ENCODE measurements at regions not wholly inside any gene's neighbourhood (a gene's known extent, or its start where the extent isn't known, plus 50 kb on each side); places are given as distances from the start of the nearest gene placed in this dataset.

DNA sequence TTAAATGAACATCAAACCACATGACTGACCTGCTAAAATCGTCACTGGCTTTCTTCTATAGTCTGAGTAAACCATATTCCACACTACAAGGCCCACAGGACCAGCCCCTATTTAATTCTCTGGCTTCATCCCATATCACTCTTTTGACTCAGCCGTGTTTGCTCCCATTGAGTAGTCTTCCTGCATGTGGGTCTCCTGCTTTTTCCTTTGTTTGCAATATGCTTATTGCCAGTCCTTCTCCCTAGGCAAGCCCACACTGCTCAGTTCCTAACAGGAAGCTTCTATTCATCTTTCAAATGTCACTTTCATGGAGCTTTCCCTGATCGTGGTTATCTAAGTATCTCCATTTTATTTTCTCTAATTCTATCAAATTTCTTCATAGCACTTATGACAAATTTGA, 329.6 kb downstream of the RAPGEF2 start:
- no peak for DNase-seq (ENCODE audit: low spot score)
- TF ChIP-seq, protein P1, sequence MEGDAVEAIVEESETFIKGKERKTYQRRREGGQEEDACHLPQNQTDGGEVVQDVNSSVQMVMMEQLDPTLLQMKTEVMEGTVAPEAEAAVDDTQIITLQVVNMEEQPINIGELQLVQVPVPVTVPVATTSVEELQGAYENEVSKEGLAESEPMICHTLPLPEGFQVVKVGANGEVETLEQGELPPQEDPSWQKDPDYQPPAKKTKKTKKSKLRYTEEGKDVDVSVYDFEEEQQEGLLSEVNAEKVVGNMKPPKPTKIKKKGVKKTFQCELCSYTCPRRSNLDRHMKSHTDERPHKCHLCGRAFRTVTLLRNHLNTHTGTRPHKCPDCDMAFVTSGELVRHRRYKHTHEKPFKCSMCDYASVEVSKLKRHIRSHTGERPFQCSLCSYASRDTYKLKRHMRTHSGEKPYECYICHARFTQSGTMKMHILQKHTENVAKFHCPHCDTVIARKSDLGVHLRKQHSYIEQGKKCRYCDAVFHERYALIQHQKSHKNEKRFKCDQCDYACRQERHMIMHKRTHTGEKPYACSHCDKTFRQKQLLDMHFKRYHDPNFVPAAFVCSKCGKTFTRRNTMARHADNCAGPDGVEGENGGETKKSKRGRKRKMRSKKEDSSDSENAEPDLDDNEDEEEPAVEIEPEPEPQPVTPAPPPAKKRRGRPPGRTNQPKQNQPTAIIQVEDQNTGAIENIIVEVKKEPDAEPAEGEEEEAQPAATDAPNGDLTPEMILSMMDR (IDR thresholded peaks at IDR 0.05), result no peak
- Mint-ChIP-seq H3K27ac (ENCODE audit: unreplicated experiment) (no peak overlapping the region), H3K27me3 (ENCODE audit: low read depth) (no peaks in the 10 kb centered on the region), H3K4me3 (ENCODE audit: unreplicated experiment) (no peak overlapping the region), H3K4me1 (ENCODE audit: low read depth) (peaks cover 48% of the 10 kb centered on the region), H3K9me3 (ENCODE audit: low read depth) (no peaks in the 10 kb centered on the region), H3K36me3 (ENCODE audit: low read depth) (no peaks in the 10 kb centered on the region)

DNA sequence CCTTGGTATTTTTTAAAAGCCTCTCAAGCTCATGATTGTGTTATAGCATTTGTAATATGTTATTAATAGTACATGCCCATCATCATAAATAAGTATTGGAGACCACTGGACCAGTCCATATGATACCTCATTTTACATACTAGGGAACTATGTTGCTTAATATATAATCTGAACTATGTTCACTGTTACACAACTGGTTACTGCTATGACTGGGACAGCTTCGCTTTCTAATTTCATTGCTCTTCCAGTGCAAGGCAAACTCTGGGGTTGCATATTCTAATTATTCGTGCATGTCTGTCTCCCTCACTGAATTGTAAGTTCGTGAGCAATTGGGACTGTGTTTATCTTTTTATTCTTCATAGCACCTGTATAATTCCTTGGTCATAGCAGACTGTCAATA, 330.5 kb downstream of the RAPGEF2 start:
- Mint-ChIP-seq H3K4me1 (ENCODE audit: low read depth) (peaks cover 45% of the 10 kb centered on the region), H3K36me3 (ENCODE audit: low read depth) (no peaks in the 10 kb centered on the region), H3K4me3 (ENCODE audit: unreplicated experiment) (no peak overlapping the region), H3K27me3 (ENCODE audit: low read depth) (no peaks in the 10 kb centered on the region), H3K27ac (ENCODE audit: unreplicated experiment) (no peak overlapping the region), H3K9me3 (ENCODE audit: low read depth) (no peaks in the 10 kb centered on the region)
- no peak for DNase-seq (ENCODE audit: low spot score)
- TF ChIP-seq, protein P1 (IDR thresholded peaks at IDR 0.05), result no peak

DNA sequence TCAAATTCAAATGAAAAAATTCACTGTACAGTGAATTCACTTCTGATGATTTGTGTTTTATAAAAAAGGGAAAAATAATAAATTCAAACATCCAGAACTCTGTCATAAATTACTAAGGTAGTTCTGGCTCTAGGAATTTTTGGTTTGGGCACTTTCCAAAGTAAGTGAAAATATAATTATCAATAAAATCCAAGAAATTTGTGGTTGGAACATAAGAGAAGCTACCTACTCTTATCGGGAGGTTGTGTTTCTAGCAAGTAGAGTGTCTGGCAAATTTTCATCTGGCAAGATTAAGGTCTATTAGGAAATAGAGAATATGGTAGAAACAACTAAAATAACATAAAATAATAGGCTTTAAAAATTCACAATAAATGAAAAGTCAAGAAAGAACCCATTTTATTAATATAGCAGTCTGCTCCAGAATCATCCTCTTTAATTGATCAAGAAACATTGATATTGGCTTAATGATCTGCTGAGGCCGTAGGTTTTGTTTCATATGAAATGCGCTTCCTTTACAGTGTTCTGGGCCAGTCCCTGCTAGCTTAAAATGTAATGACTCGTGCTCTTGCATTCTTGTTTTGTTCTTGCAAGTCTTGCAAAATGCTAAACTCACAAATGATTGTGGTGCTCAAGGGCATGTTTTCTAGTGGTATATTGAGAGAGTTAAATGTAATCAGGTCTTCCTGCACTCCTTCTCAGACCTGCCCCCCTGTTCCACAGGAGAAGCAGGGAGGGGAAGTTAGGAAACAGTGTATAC, 331.4 kb downstream of the RAPGEF2 start:
- Mint-ChIP-seq H3K27me3 (ENCODE audit: low read depth) (no peaks in the 10 kb centered on the region), H3K4me3 (ENCODE audit: unreplicated experiment) (no peak overlapping the region), H3K27ac (ENCODE audit: unreplicated experiment) (peak overlapping the region; percentile 60), H3K4me1 (ENCODE audit: low read depth) (peaks cover 37% of the 10 kb centered on the region), H3K9me3 (ENCODE audit: low read depth) (no peaks in the 10 kb centered on the region), H3K36me3 (ENCODE audit: low read depth) (no peaks in the 10 kb centered on the region)
- DNase-seq (ENCODE audit: low spot score), result no peak
- TF ChIP-seq, protein P1 (IDR thresholded peaks at IDR 0.05), result no peak

DNA sequence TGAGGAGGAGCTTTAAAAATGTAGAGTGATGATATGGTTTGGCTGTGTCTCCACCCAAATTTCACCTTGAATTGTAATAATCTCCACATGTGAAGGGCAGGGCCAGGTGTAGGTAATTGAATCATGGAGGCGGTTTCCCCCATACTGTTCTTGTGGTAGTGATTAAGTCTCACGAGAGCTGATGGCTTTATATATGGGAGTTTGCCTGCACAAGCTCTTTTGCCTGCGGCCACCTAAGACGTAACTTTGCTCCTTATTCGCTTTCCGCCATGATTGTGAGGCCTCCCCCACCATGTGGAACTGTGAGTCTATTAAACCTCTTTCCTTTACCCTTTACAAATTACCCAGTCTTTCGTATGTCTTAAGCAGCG, 332.0 kb downstream of the RAPGEF2 start:
- H3K9me3 Mint-ChIP-seq (ENCODE audit: low read depth), result no peaks in the 10 kb centered on the region
- H3K27ac Mint-ChIP-seq (ENCODE audit: unreplicated experiment), result peak overlapping the region; percentile 96
- peaks cover 35% of the 10 kb centered on the region for H3K4me1 Mint-ChIP-seq (ENCODE audit: low read depth)
- no peak for DNase-seq (ENCODE audit: low spot score)
- no peak overlapping the region for H3K4me3 Mint-ChIP-seq (ENCODE audit: unreplicated experiment)
- no peaks in the 10 kb centered on the region for H3K27me3 Mint-ChIP-seq (ENCODE audit: low read depth)
- H3K36me3 Mint-ChIP-seq (ENCODE audit: low read depth), result no peaks in the 10 kb centered on the region
- TF ChIP-seq, protein P1 (IDR thresholded peaks at IDR 0.05), result no peak

DNA sequence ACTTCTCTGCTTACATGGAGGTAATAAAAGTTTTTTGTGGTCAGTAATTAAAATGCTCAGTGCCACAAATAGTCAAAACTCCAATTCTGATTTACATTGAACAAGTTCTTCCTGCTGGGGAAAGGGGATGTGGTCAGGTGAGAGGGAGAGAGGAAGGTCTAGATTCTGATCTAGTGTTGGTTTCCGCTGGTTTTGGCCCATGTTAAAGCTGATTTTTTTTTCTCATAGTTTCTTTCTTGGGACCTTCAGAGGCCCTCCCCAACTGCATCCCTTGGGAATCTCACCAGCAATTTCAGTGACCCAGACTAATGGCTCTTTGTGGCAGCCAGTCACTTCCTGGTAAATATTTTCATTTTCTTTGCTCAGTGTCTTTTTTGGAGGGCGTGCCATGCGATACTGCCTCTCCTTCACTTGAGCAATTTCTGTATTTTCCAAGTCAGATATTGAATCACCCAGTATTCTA, 332.7 kb downstream of the RAPGEF2 start:
- DNase-seq (ENCODE audit: low spot score), result no peak
- Mint-ChIP-seq H3K4me3 (ENCODE audit: unreplicated experiment) (peak overlapping the region; percentile 27), H3K4me1 (ENCODE audit: low read depth) (peaks cover 35% of the 10 kb centered on the region), H3K27ac (ENCODE audit: unreplicated experiment) (peak overlapping the region; percentile 96), H3K9me3 (ENCODE audit: low read depth) (no peaks in the 10 kb centered on the region), H3K27me3 (ENCODE audit: low read depth) (no peaks in the 10 kb centered on the region), H3K36me3 (ENCODE audit: low read depth) (no peaks in the 10 kb centered on the region)
- TF ChIP-seq, protein P1 (IDR thresholded peaks at IDR 0.05), result no peak
